ENCODE measurements at regions not wholly inside any gene's neighbourhood (a gene's known extent, or its start where the extent isn't known, plus 50 kb on each side); places are given as distances from the start of the nearest gene placed in this dataset.
A peak's percentile ranks its signal among the peaks of the same experiment; 100 is the strongest.

- 66 to 68% methylated on average over 5 of the region's 5 CpGs for WGBS, 2 donors
- no peak for TF ChIP-seq CTCF (IDR thresholded peaks at IDR 0.05; ENCODE audit: control extremely low read depth, extremely low read depth)
- H3K9ac ChIP-seq (ENCODE audit: insufficient read depth in 1 of 2, low read length in 2 of 2) = no peak overlapping the region
- peaks cover 0 to 12% (median 0%) of the 10 kb centered on the region in 5 donors for H3K4me1 ChIP-seq (ENCODE audit: control insufficient read depth in 5 of 5, insufficient read depth in 5 of 5, low read length in 5 of 5)
- no peak overlapping the region for H3K4me3 ChIP-seq
- no peaks in the 10 kb centered on the region for H3K36me3 ChIP-seq (ENCODE audit: control insufficient read depth in 4 of 4, insufficient read depth in 4 of 4, low read length in 4 of 4)
- ATAC-seq (ENCODE audit: insufficient read depth, low FRiP score) = no peak
- no peaks in the 10 kb centered on the region for H3K27me3 ChIP-seq (ENCODE audit: control insufficient read depth in 3 of 3, insufficient read depth in 3 of 3, low read length in 2 of 3)
- no peaks in the 10 kb centered on the region for H3K9me3 ChIP-seq (ENCODE audit: control insufficient read depth in 4 of 4, insufficient read depth in 3 of 4, low read length in 3 of 4)
- H3K27ac ChIP-seq (ENCODE audit: low read depth in 1 of 2, low read length in 1 of 2) = no peak overlapping the region
- peak; percentile 90 to 96 (median 93) for DNase-seq
Measured at GRCh38 chr12:108394196-108394595, 55.1 kb upstream of the CMKLR1 start.

- H3K4me1 ChIP-seq (ENCODE audit: control insufficient read depth in 5 of 5, insufficient read depth in 5 of 5, low read length in 5 of 5) = peaks cover 0 to 11% (median 0%) of the 10 kb centered on the region in 5 donors
- 87 to 95% methylated on average over 5 of the region's 5 CpGs for WGBS, 2 donors
- H3K27me3 ChIP-seq (ENCODE audit: control insufficient read depth in 3 of 3, insufficient read depth in 3 of 3, low read length in 2 of 3) = no peaks in the 10 kb centered on the region
- DNase-seq (no peak), ATAC-seq (ENCODE audit: insufficient read depth, low FRiP score) (no peak)
- no peak overlapping the region for H3K9ac ChIP-seq (ENCODE audit: insufficient read depth in 1 of 2, low read length in 2 of 2)
- H3K4me3 ChIP-seq = no peak overlapping the region
- TF ChIP-seq CTCF (IDR thresholded peaks at IDR 0.05; ENCODE audit: control extremely low read depth, extremely low read depth) = no peak
- no peaks in the 10 kb centered on the region for H3K36me3 ChIP-seq (ENCODE audit: control insufficient read depth in 4 of 4, insufficient read depth in 4 of 4, low read length in 4 of 4)
- H3K27ac ChIP-seq (ENCODE audit: low read depth in 1 of 2, low read length in 1 of 2) = no peak overlapping the region
- H3K9me3 ChIP-seq (ENCODE audit: control insufficient read depth in 4 of 4, insufficient read depth in 3 of 4, low read length in 3 of 4) = no peaks in the 10 kb centered on the region
Measured at GRCh38 chr12:108392284-108392683, 53.2 kb upstream of the CMKLR1 start.

- Histone ChIP-seq H3K9ac (ENCODE audit: insufficient read depth in 1 of 2, low read length in 2 of 2) (no peak overlapping the region), H3K4me3 (no peak overlapping the region), H3K27ac (ENCODE audit: low read depth in 1 of 2, low read length in 1 of 2) (no peak overlapping the region), H3K27me3 (ENCODE audit: control insufficient read depth in 3 of 3, insufficient read depth in 3 of 3, low read length in 2 of 3) (no peaks in the 10 kb centered on the region), H3K4me1 (ENCODE audit: control insufficient read depth in 5 of 5, insufficient read depth in 5 of 5, low read length in 5 of 5) (peaks cover 0 to 11% (median 0%) of the 10 kb centered on the region in 5 donors), H3K9me3 (ENCODE audit: control insufficient read depth in 4 of 4, insufficient read depth in 3 of 4, low read length in 3 of 4) (no peaks in the 10 kb centered on the region), H3K36me3 (ENCODE audit: control insufficient read depth in 4 of 4, insufficient read depth in 4 of 4, low read length in 4 of 4) (no peaks in the 10 kb centered on the region)
- no peak for TF ChIP-seq CTCF (IDR thresholded peaks at IDR 0.05; ENCODE audit: control extremely low read depth, extremely low read depth)
- WGBS, 2 donors = 34 to 46% methylated on average over 7 of the region's 7 CpGs
- ATAC-seq (ENCODE audit: insufficient read depth, low FRiP score) (no peak), DNase-seq (no peak)
Measured at GRCh38 chr12:108390495-108391203, 51.5 kb upstream of the CMKLR1 start.

- WGBS, 2 donors = 86 to 87% methylated on average over 1 of the region's 1 CpG
- DNase-seq (no peak), ATAC-seq (ENCODE audit: insufficient read depth, low FRiP score) (no peak)
- TF ChIP-seq CTCF (IDR thresholded peaks at IDR 0.05; ENCODE audit: control extremely low read depth, extremely low read depth) = no peak
- H3K27ac ChIP-seq (ENCODE audit: low read depth in 1 of 2, low read length in 1 of 2) = no peak overlapping the region
- H3K27me3 ChIP-seq (ENCODE audit: control insufficient read depth in 3 of 3, insufficient read depth in 3 of 3, low read length in 2 of 3) = no peaks in the 10 kb centered on the region
- peaks cover 0 to 3% (median 0%) of the 10 kb centered on the region in 4 donors for H3K9me3 ChIP-seq (ENCODE audit: control insufficient read depth in 4 of 4, insufficient read depth in 3 of 4, low read length in 3 of 4)
- H3K9ac ChIP-seq (ENCODE audit: insufficient read depth in 1 of 2, low read length in 2 of 2) = no peak overlapping the region
- peaks cover 0 to 4% (median 0%) of the 10 kb centered on the region in 5 donors for H3K4me1 ChIP-seq (ENCODE audit: control insufficient read depth in 5 of 5, insufficient read depth in 5 of 5, low read length in 5 of 5)
- no peak overlapping the region for H3K4me3 ChIP-seq
- H3K36me3 ChIP-seq (ENCODE audit: control insufficient read depth in 4 of 4, insufficient read depth in 4 of 4, low read length in 4 of 4) = no peaks in the 10 kb centered on the region
Measured at GRCh38 chr12:108389544-108389943, 50.4 kb upstream of the CMKLR1 start.
